ENCODE measurements at regions not wholly inside any gene's neighbourhood (a gene's known extent, or its start where the extent isn't known, plus 50 kb on each side); places are given as distances from the start of the nearest gene placed in this dataset.

DNA sequence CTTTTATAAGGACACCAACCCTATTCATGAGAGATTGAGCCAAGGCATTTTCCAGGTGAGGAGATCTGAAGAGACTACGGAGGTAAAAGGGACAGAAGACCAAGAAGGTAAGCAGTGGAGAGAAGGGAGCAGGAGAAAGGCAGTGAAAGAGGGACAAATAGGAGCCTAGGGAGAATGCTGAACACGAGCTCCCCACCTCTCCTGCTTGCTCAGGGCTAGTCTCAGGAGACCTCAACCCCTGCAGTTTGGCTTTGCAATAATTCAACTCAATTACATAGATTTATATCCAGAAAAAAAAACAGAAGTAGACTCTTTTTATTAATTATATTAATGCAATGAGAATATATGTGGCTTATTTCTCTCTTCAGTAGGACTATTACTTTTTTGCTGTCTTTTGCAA lies 91.0 kb upstream of the DDX18 start:
- H3K27me3 ChIP-seq = no peaks in the 10 kb centered on the region
- H3K27ac ChIP-seq = no peak overlapping the region
- TF ChIP-seq, protein P1, sequence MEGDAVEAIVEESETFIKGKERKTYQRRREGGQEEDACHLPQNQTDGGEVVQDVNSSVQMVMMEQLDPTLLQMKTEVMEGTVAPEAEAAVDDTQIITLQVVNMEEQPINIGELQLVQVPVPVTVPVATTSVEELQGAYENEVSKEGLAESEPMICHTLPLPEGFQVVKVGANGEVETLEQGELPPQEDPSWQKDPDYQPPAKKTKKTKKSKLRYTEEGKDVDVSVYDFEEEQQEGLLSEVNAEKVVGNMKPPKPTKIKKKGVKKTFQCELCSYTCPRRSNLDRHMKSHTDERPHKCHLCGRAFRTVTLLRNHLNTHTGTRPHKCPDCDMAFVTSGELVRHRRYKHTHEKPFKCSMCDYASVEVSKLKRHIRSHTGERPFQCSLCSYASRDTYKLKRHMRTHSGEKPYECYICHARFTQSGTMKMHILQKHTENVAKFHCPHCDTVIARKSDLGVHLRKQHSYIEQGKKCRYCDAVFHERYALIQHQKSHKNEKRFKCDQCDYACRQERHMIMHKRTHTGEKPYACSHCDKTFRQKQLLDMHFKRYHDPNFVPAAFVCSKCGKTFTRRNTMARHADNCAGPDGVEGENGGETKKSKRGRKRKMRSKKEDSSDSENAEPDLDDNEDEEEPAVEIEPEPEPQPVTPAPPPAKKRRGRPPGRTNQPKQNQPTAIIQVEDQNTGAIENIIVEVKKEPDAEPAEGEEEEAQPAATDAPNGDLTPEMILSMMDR (IDR thresholded peaks at IDR 0.05; ENCODE audit: low read depth, low read length) = no peak
- DNase-seq (ENCODE audit: low read depth in 1 of 2, low spot score in 1 of 2) = no peak
- H3K36me3 ChIP-seq = no peaks in the 10 kb centered on the region
- H3K9me3 ChIP-seq (ENCODE audit: low read depth) = no peaks in the 10 kb centered on the region
- no peak overlapping the region for H3K4me3 ChIP-seq
- H3K4me1 ChIP-seq (ENCODE audit: low read depth) = no peaks in the 10 kb centered on the region

DNA sequence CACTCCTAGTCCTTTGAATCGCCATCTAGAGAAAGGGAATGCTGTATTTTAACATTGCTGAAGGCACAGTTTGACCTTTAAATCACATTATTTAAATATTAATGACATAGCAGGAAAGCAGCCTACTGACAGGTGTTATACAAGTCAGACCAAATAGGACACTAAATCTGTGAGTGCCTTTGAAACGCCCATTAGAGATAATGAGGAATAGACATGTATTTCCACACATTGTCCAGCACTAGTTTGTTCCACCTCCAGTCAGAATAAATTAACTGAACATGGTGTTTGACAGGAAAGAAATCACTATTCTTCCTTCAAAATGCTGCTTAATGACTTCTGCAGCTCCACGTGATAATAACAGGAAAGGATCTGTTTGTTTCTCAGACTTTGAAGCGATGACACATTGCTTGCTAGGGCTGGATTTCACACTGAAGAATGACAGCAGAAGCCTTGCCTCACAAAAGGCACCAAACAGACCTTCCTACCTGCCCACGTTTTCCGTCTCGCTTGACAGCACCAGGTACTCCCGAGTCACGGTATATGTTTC lies 90.5 kb upstream of the DDX18 start:
- Histone ChIP-seq H3K27ac (no peak overlapping the region), H3K4me3 (no peak overlapping the region), H3K4me1 (ENCODE audit: low read depth) (no peaks in the 10 kb centered on the region), H3K27me3 (no peaks in the 10 kb centered on the region), H3K36me3 (no peaks in the 10 kb centered on the region), H3K9me3 (ENCODE audit: low read depth) (no peaks in the 10 kb centered on the region)
- no peak for DNase-seq (ENCODE audit: low read depth in 1 of 2, low spot score in 1 of 2)
- TF ChIP-seq, protein P1 (IDR thresholded peaks at IDR 0.05; ENCODE audit: low read depth, low read length) = no peak

DNA sequence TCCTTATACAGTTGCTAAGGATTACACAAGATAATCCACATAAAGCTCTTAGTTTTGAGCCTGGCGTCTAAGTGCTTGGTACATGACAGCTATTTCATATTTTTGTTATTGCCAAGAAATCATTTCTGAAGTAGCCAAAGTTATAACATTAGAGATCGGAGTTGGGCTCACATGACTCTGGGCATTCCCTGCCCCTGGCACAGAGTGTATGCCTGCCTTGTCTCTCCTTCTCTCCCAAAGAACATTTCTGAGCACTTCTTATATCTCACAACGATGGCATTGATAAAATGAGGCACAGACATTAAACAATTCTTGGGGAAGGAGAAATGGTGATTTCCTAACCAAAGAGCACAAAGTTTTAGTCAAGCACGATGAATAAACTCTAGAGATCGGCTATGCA lies 87.7 kb upstream of the DDX18 start:
- TF ChIP-seq, protein P1 (IDR thresholded peaks at IDR 0.05; ENCODE audit: low read depth, low read length) = no peak
- Histone ChIP-seq H3K36me3 (no peaks in the 10 kb centered on the region), H3K27me3 (no peaks in the 10 kb centered on the region), H3K4me3 (no peak overlapping the region), H3K9me3 (ENCODE audit: low read depth) (no peaks in the 10 kb centered on the region), H3K4me1 (ENCODE audit: low read depth) (no peaks in the 10 kb centered on the region), H3K27ac (no peak overlapping the region)
- no peak for DNase-seq (ENCODE audit: low read depth in 1 of 2, low spot score in 1 of 2)

DNA sequence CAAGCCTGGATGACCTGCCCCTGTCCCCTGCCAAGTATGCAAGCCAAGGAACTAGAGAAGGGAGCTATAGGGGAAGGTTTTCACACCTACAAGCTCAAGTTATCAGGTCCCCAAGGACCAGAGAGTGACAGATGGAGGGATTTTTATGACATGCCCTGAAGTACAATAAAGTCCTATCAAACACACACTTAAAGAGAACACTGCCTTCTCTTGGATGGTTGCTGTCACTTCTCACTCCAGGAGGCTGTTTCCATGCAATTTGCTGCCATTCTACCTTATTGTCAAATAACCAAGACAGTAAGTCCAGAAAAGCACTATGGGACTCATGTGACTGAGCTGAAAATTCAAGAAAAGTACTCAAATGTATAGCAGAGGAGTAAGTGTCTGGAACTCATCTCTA lies 76.6 kb upstream of the DDX18 start:
- Histone ChIP-seq H3K27ac (no peak overlapping the region), H3K36me3 (no peaks in the 10 kb centered on the region), H3K4me1 (ENCODE audit: low read depth) (no peaks in the 10 kb centered on the region), H3K27me3 (no peaks in the 10 kb centered on the region), H3K4me3 (no peak overlapping the region), H3K9me3 (ENCODE audit: low read depth) (no peaks in the 10 kb centered on the region)
- no peak for DNase-seq (ENCODE audit: low read depth in 1 of 2, low spot score in 1 of 2)
- TF ChIP-seq, protein P1 (IDR thresholded peaks at IDR 0.05; ENCODE audit: low read depth, low read length) = no peak

DNA sequence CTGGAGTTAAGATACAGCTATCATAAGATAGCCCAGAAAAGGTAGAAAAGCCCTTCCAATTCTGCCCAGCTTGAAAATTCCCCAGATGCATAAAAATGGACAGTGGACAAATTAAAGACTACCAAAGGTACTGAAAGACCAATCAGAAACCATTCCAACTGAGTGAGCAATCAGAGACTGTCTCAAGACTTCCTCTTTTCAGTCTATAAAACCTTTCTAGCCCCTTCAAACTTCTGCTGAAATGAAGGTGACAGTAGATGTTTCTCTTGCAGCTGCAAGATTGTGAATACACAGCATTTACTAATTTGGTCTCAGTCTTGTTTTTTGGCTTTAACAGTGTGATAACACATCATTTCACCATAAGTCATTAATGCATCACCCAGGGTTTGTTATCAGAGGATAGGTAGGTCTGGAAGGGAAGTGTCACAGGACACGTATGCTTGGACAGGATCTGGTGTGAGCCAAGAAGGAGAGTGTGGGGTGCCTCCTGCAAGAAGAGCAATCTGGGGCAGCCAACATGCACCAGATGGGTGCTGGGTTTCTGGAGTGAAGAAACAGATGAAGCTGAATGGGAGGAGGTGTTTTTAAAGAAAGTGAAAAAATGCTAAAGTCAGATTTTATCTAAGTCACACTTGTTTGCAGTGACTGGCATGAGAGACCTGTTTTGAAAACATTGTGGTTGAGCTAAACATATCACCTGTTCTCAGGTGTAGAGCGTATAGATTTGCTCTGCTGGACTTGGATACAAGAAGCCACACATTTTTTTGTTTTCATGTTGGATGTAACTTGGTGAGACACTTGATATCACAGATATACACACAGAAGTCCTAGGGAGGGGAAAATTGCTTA lies 75.3 kb upstream of the DDX18 start:
- H3K36me3 ChIP-seq = no peaks in the 10 kb centered on the region
- DNase-seq (ENCODE audit: low read depth in 1 of 2, low spot score in 1 of 2) = no peak
- no peaks in the 10 kb centered on the region for H3K9me3 ChIP-seq (ENCODE audit: low read depth)
- H3K27ac ChIP-seq = no peak overlapping the region
- TF ChIP-seq, protein P1 (IDR thresholded peaks at IDR 0.05; ENCODE audit: low read depth, low read length) = no peak
- no peaks in the 10 kb centered on the region for H3K27me3 ChIP-seq
- no peak overlapping the region for H3K4me3 ChIP-seq
- no peaks in the 10 kb centered on the region for H3K4me1 ChIP-seq (ENCODE audit: low read depth)

Measured in cardiac muscle cell (in vitro differentiated cells and primary cell).